T-helper 17 cell (primary cell): ENCODE measurements at regions not wholly inside any gene's neighbourhood (a gene's known extent, or its start where the extent isn't known, plus 50 kb on each side); places are given as distances from the start of the nearest gene placed in this dataset.
"Not testable (repeated sequence)": the region's sequence is repeated elsewhere in the genome, so short reads cannot be mapped to it uniquely, and the experiment has no call there.

Experiments used
- ATAC-seq: fragments of 150-1000 bp; cut with Tn5 transposase; 2 replicates; pipeline ENCODE4 v1.10.0; 2021; ENCODE audit warnings: mild to moderate bottlenecking, moderate library complexity
- DNase-seq, 3 donors: peaks; one replicate each; pipeline versions ENCODE4 v3.0.0 to v3.0.0-alpha.2; 2020 to 2021
- H3K9me3 ChIP-seq: one replicate; pipeline ENCODE4 v1.7.0; 2013; ENCODE audit warnings: low read length, mild to moderate bottlenecking; ENCODE audit not compliant: control insufficient read depth, poor library complexity, severe bottlenecking
- H3K27ac Mint-ChIP-seq: one replicate; pipeline ENCODE4 v1.8.0; 2022; ENCODE audit warnings: mild to moderate bottlenecking, moderate library complexity, mixed read lengths
- H3K27me3 Mint-ChIP-seq: one replicate; pipeline ENCODE4 v1.8.0; 2022; ENCODE audit warnings: mixed read lengths
- H3K36me3 Mint-ChIP-seq: one replicate; pipeline ENCODE4 v1.8.0; 2022; ENCODE audit warnings: low read depth, mixed read lengths
- H3K4me1 Mint-ChIP-seq: one replicate; pipeline ENCODE4 v1.8.0; 2022; ENCODE audit warnings: mild to moderate bottlenecking, mixed read lengths
- H3K4me3 Mint-ChIP-seq: one replicate; pipeline ENCODE4 v1.8.0; 2022; ENCODE audit warnings: mild to moderate bottlenecking, moderate library complexity, mixed read lengths

GRCh38 chr2:17148407-17149145, 369.7 kb downstream of the RAD51AP2 start:
- no peaks in the 10 kb centered on the region for H3K9me3 ChIP-seq
- Mint-ChIP-seq H3K4me3 (no peak overlapping the region), H3K27me3 (no peaks in the 10 kb centered on the region), H3K36me3 (no peaks in the 10 kb centered on the region), H3K27ac (no peak overlapping the region), H3K4me1 (no peaks in the 10 kb centered on the region)
- ATAC-seq (no peak), DNase-seq (no peak)

GRCh38 chr2:17146358-17146757, 371.9 kb downstream of the RAD51AP2 start:
- ATAC-seq (no peak), DNase-seq (no peak)
- Mint-ChIP-seq H3K4me1 (no peaks in the 10 kb centered on the region), H3K27me3 (no peaks in the 10 kb centered on the region), H3K4me3 (no peak overlapping the region), H3K36me3 (no peaks in the 10 kb centered on the region), H3K27ac (no peak overlapping the region)
- no peaks in the 10 kb centered on the region for H3K9me3 ChIP-seq

GRCh38 chr2:17136877-17137276, 381.4 kb downstream of the RAD51AP2 start:
- no peak overlapping the region for H3K27ac Mint-ChIP-seq
- H3K4me1 Mint-ChIP-seq: no peaks in the 10 kb centered on the region
- no peak for DNase-seq
- no peak for ATAC-seq
- H3K4me3 Mint-ChIP-seq: no peak overlapping the region
- no peaks in the 10 kb centered on the region for H3K36me3 Mint-ChIP-seq
- no peaks in the 10 kb centered on the region for H3K27me3 Mint-ChIP-seq
- H3K9me3 ChIP-seq: no peaks in the 10 kb centered on the region

- Mint-ChIP-seq H3K27me3 (no peaks in the 10 kb centered on the region), H3K4me3 (no peak overlapping the region), H3K4me1 (no peaks in the 10 kb centered on the region), H3K36me3 (no peaks in the 10 kb centered on the region), H3K27ac (no peak overlapping the region)
- DNase-seq (no peak), ATAC-seq (no peak)
- H3K9me3 ChIP-seq: no peaks in the 10 kb centered on the region
These were observed 382.0 kb downstream of the RAD51AP2 start for GRCh38 chr2:17136231-17136630.

- no peak for ATAC-seq
- H3K27me3 Mint-ChIP-seq: no peaks in the 10 kb centered on the region
- no peak overlapping the region for H3K27ac Mint-ChIP-seq
- no peaks in the 10 kb centered on the region for H3K4me1 Mint-ChIP-seq
- no peak overlapping the region for H3K4me3 Mint-ChIP-seq
- DNase-seq: no peak
- no peaks in the 10 kb centered on the region for H3K9me3 ChIP-seq
- no peaks in the 10 kb centered on the region for H3K36me3 Mint-ChIP-seq
These were observed 382.6 kb downstream of the RAD51AP2 start for GRCh38 chr2:17135619-17136018.

GRCh38 chr2:17133052-17133671, 385.1 kb downstream of the RAD51AP2 start:
- no peaks in the 10 kb centered on the region for H3K36me3 Mint-ChIP-seq
- DNase-seq (no peak), ATAC-seq (no peak)
- no peaks in the 10 kb centered on the region for H3K27me3 Mint-ChIP-seq
- no peaks in the 10 kb centered on the region for H3K9me3 ChIP-seq
- H3K27ac Mint-ChIP-seq: no peak overlapping the region
- no peak overlapping the region for H3K4me3 Mint-ChIP-seq
- H3K4me1 Mint-ChIP-seq: no peaks in the 10 kb centered on the region

GRCh38 chr2:17130627-17131026, 387.6 kb downstream of the RAD51AP2 start:
- not testable (repeated sequence) for ATAC-seq, H3K27me3 Mint-ChIP-seq, H3K4me1 Mint-ChIP-seq, H3K36me3 Mint-ChIP-seq, H3K4me3 Mint-ChIP-seq, H3K9me3 ChIP-seq, H3K27ac Mint-ChIP-seq, DNase-seq

GRCh38 chr2:17125989-17126620, 392.1 kb downstream of the RAD51AP2 start:
- H3K27me3 Mint-ChIP-seq: no peaks in the 10 kb centered on the region
- no peak for ATAC-seq

GRCh38 chr2:17124575-17125318, 393.5 kb downstream of the RAD51AP2 start:
- H3K9me3 ChIP-seq: no peaks in the 10 kb centered on the region
- Mint-ChIP-seq H3K4me1 (no peaks in the 10 kb centered on the region), H3K4me3 (no peak overlapping the region), H3K36me3 (no peaks in the 10 kb centered on the region), H3K27ac (no peak overlapping the region), H3K27me3 (no peaks in the 10 kb centered on the region)
- DNase-seq: no peak
- no peak for ATAC-seq

More at GRCh38 chr2:17125989-17126620, 392.1 kb downstream of the RAD51AP2 start:
- Mint-ChIP-seq H3K4me1 (no peaks in the 10 kb centered on the region), H3K36me3 (no peaks in the 10 kb centered on the region), H3K27ac (no peak overlapping the region), H3K4me3 (no peak overlapping the region)
- no peaks in the 10 kb centered on the region for H3K9me3 ChIP-seq
- no peak for DNase-seq

- ATAC-seq: no peak
- H3K9me3 ChIP-seq: no peaks in the 10 kb centered on the region
- Mint-ChIP-seq H3K36me3 (no peaks in the 10 kb centered on the region), H3K27me3 (no peaks in the 10 kb centered on the region), H3K4me1 (no peaks in the 10 kb centered on the region), H3K4me3 (no peak overlapping the region), H3K27ac (no peak overlapping the region)
- DNase-seq: no peak
These were observed 395.2 kb downstream of the RAD51AP2 start for GRCh38 chr2:17122887-17123501.

GRCh38 chr2:17115466-17115865, 402.8 kb downstream of the RAD51AP2 start:
- Mint-ChIP-seq H3K4me3 (no peak overlapping the region), H3K4me1 (no peaks in the 10 kb centered on the region), H3K36me3 (no peaks in the 10 kb centered on the region), H3K27ac (no peak overlapping the region), H3K27me3 (no peaks in the 10 kb centered on the region)
- no peaks in the 10 kb centered on the region for H3K9me3 ChIP-seq
- no peak for DNase-seq
- ATAC-seq: no peak

- ATAC-seq: no peak
These were observed 403.2 kb downstream of the RAD51AP2 start for GRCh38 chr2:17115042-17115441.

GRCh38 chr2:17107871-17108270, 410.4 kb downstream of the RAD51AP2 start:
- no peak overlapping the region for H3K4me3 Mint-ChIP-seq
- H3K36me3 Mint-ChIP-seq: no peaks in the 10 kb centered on the region
- H3K27ac Mint-ChIP-seq: no peak overlapping the region

More at GRCh38 chr2:17115042-17115441, 403.2 kb downstream of the RAD51AP2 start:
- no peaks in the 10 kb centered on the region for H3K36me3 Mint-ChIP-seq
- H3K27ac Mint-ChIP-seq: no peak overlapping the region
- no peaks in the 10 kb centered on the region for H3K4me1 Mint-ChIP-seq
- no peak for DNase-seq
- no peaks in the 10 kb centered on the region for H3K9me3 ChIP-seq
- H3K27me3 Mint-ChIP-seq: no peaks in the 10 kb centered on the region
- no peak overlapping the region for H3K4me3 Mint-ChIP-seq

More at GRCh38 chr2:17107871-17108270, 410.4 kb downstream of the RAD51AP2 start:
- no peaks in the 10 kb centered on the region for H3K9me3 ChIP-seq
- Mint-ChIP-seq H3K4me1 (no peaks in the 10 kb centered on the region), H3K27me3 (no peaks in the 10 kb centered on the region)
- ATAC-seq (no peak), DNase-seq (no peak)
